ENCODE measurements at regions not wholly inside any gene's neighbourhood (a gene's known extent, or its start where the extent isn't known, plus 50 kb on each side); places are given as distances from the start of the nearest gene placed in this dataset.

DNA sequence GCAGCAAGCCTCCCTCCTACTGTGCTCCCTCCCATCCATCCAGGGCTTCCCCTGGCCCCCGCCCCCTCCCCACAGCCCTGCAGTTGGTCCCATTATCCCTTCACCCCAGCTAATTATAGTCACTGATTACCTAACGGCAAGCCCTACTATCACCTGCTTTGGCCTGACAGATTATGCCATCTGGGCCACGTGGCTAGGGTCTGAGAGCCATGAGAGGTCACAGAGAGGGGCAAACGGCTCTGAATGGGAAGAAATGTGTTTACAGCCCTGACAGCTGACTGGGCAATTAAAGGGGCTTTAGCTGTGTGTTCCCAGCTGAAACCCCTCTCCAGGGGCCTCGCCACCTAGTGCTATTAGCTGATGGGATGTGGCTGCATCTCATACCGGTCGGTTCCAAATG lies 134.4 kb upstream of the CPEB2 start:
- Histone ChIP-seq H3K27ac (ENCODE audit: low read depth, low read length) (no peak overlapping the region), H3K4me3 (ENCODE audit: low read depth, low read length) (no peak overlapping the region), H3K9me3 (ENCODE audit: control insufficient read depth, insufficient read depth, low read length) (peaks cover 2% of the 10 kb centered on the region; the same call in 1 of the 2 replicates), H3K27me3 (ENCODE audit: control insufficient read depth, insufficient read depth, low read length) (peaks cover 8% of the 10 kb centered on the region)
- no peak for DNase-seq (ENCODE audit: low read depth, low spot score)
- ChIA-PET POLR2A (no interaction called here), CTCF (no interaction called here)
- TF ChIP-seq, protein P1, sequence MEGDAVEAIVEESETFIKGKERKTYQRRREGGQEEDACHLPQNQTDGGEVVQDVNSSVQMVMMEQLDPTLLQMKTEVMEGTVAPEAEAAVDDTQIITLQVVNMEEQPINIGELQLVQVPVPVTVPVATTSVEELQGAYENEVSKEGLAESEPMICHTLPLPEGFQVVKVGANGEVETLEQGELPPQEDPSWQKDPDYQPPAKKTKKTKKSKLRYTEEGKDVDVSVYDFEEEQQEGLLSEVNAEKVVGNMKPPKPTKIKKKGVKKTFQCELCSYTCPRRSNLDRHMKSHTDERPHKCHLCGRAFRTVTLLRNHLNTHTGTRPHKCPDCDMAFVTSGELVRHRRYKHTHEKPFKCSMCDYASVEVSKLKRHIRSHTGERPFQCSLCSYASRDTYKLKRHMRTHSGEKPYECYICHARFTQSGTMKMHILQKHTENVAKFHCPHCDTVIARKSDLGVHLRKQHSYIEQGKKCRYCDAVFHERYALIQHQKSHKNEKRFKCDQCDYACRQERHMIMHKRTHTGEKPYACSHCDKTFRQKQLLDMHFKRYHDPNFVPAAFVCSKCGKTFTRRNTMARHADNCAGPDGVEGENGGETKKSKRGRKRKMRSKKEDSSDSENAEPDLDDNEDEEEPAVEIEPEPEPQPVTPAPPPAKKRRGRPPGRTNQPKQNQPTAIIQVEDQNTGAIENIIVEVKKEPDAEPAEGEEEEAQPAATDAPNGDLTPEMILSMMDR (IDR thresholded peaks at IDR 0.05; ENCODE audit: low read depth, low read length), result no peak

DNA sequence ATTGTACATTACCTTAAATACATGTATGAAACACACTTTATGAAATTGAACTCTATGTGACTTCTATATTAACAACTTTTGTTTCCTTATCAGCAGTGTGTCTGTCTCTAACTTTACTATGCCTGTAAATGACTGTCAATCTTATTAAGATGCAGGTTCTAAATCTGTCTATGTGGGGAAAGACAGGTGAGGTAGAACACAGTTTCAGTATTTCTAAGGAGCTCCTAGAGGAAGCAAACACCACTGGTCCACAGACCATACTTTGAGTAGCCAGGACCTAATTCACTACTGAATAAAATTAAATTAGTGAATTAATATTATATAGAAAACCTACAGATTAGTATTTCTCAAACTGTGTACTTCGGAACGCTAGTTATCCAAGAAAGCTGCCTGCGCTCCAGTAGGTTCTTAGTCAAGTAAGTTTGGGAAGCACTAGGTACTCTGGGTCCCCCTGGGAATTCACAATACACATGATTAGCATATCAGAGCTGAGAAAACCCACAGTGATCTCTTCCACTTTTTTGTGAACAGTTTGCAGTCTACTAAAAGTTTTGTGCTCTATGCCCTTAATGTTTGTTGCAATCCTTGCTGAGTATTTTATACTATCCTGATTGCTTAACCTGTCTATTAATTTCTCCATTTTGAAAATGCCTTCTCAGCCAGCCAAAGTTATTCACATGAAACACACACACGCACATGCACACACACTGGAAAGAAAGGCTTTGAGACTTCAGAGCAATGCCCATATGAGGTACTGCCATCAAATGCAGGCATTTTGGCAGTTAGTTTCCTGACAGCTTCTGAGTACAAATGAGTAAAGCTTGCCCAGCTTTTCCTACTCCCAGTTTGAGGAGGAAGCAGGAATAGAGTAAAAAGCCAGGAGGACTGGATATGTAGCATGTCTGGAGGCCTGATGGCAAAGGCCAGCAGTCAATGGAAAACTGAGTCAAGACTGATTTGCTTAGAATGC lies 133.6 kb upstream of the CPEB2 start:
- POLR2A ChIA-PET, result no interaction called here
- no peak for DNase-seq (ENCODE audit: low read depth, low spot score)

DNA sequence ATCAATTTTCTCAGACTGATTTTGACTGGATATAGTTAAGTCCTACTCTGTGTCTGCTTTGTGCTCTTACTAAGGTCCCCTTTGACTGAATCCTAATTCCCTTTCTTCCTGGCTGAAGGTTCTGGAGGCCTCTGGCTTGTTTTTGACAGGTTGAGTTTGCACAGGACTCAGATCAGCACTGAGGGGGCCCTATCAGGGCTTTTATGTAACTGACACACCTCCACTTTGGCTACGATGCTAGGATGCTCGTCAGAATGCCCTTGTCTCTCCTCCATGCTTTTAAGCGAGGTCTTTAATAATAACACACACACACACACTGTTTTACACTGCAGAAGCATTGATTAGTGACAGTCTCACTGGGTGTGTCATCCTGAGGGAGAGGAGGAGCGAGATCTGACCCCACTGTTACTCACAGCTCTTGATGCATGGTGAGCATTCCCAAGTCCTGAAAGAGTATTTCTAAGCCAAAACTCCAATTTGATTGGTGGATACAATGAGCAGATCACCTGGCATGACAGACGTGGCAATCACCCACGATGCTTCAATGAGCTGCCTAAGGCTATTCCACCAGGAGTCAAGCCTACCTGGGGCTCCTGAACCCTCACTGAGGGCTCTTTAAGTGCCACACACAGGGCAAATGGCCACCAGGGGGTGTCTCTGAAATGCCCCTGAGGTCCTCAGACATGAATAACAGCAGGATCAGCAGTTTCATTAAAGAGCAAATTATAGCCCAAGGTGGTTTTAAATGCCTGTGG lies 130.4 kb upstream of the CPEB2 start:
- ChIA-PET POLR2A (no interaction called here), CTCF (no interaction called here)

More for the DNA sequence above, 133.6 kb upstream of the CPEB2 start:
- TF ChIP-seq, protein P1 (IDR thresholded peaks at IDR 0.05; ENCODE audit: low read depth, low read length), result no peak
- Histone ChIP-seq H3K9me3 (ENCODE audit: control insufficient read depth, insufficient read depth, low read length) (no peaks in the 10 kb centered on the region), H3K27me3 (ENCODE audit: control insufficient read depth, insufficient read depth, low read length) (peaks cover 9% of the 10 kb centered on the region), H3K4me3 (ENCODE audit: low read depth, low read length) (no peak overlapping the region), H3K27ac (ENCODE audit: low read depth, low read length) (no peak overlapping the region)
- CTCF ChIA-PET, result interaction anchor here (0.6 to 1.7 kb wide), 2 partner anchors 294 to 1212 kb away, joined by 4 to 6 read pairs; no protein-coding TSS in a partner anchor

DNA sequence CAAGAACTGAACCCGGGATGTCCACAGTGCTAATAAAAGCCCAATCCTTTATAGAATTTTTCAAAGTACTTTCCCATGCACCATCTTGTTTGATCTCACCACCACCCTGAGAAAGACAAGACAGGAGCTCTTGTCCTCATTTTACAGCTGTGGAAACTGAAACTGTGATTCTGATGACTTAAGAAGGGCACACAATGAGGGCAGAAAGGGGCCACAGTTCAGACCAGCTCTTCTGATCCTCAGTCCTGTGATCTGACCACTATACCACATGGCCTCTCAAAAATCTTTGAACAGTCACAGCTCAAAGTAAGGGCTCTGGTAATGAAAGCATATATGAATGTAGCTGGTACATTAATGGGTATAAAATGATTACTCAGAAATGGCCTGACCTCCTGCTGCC lies 127.3 kb upstream of the CPEB2 start:
- peaks cover 7% of the 10 kb centered on the region for H3K27me3 ChIP-seq (ENCODE audit: control insufficient read depth, insufficient read depth, low read length)
- H3K9me3 ChIP-seq (ENCODE audit: control insufficient read depth, insufficient read depth, low read length), result no peaks in the 10 kb centered on the region
- DNase-seq (ENCODE audit: low read depth, low spot score), result no peak
- H3K27ac ChIP-seq (ENCODE audit: low read depth, low read length), result no peak overlapping the region
- H3K4me3 ChIP-seq (ENCODE audit: low read depth, low read length), result no peak overlapping the region
- ChIA-PET POLR2A (no interaction called here), CTCF (no interaction called here)
- TF ChIP-seq, protein P1 (IDR thresholded peaks at IDR 0.05; ENCODE audit: low read depth, low read length), result no peak

More for the DNA sequence above, 130.4 kb upstream of the CPEB2 start:
- TF ChIP-seq, protein P1 (IDR thresholded peaks at IDR 0.05; ENCODE audit: low read depth, low read length), result 0 out of 2 replicates have a peak, but pooled peaks have one; percentile 8
- no peaks in the 10 kb centered on the region for H3K9me3 ChIP-seq (ENCODE audit: control insufficient read depth, insufficient read depth, low read length)
- no peak overlapping the region for H3K4me3 ChIP-seq (ENCODE audit: low read depth, low read length)
- H3K27ac ChIP-seq (ENCODE audit: low read depth, low read length), result no peak overlapping the region
- peaks cover 9% of the 10 kb centered on the region for H3K27me3 ChIP-seq (ENCODE audit: control insufficient read depth, insufficient read depth, low read length)
- DNase-seq (ENCODE audit: low read depth, low spot score), result no peak
